HCT116 (cell line): ENCODE measurements at regions not wholly inside any gene's neighbourhood (a gene's known extent, or its start where the extent isn't known, plus 50 kb on each side); places are given as distances from the start of the nearest gene placed in this dataset.

Experiments used
- ATAC-seq: fragments of 200-7000 bp; cut with Tn5 transposase; 2 replicates; pipeline ENCODE4 v1.9.1; 2020; ENCODE audit warnings: mild to moderate bottlenecking, moderate library complexity
- BruUV-seq: library from RNA; stranded (reverse); fragments of 400-500 nt; replicated peaks from 2 replicates; lab custom pipeline; 2021; lab: Mats Ljungman, UMichigan
- CTCF ChIA-PET: fragments of 300-600 bp; sonication (Branson Sonifier 250); formaldehyde crosslinking; loops from one replicate; lab custom pipeline; 2021; ENCODE audit warnings: antibody characterized with exemption; lab: Charles Lee
- POLR2A ChIA-PET: fragments of 300-600, 350-600 bp; sonication (Branson Sonifier 250); formaldehyde crosslinking; loops from one replicate; lab custom pipeline; 2021; ENCODE audit warnings: antibody characterized with exemption; lab: Charles Lee
- RAD21 ChIA-PET, 2 experiments: fragments of 300-600 bp; sonication (Branson Sonifier 250); formaldehyde crosslinking; loops; one replicate each; lab custom pipeline; 2023; ENCODE audit warnings: low total read pairs in 2 of 2; ENCODE audit not compliant: uncharacterized antibody in 2 of 2, unreplicated experiment in 2 of 2, low non-redundant PET in 1 of 2; lab: Charles Lee
- DNase-seq: peaks from one replicate; pipeline ENCODE4 v3.0.0-alpha.2; 2010; ENCODE audit warnings: low read depth, low spot score
- H2AFZ ChIP-seq: fragments of 200-600 bp; shearing (Covaris generic), sonication (generic); 2 replicates; pipeline ENCODE4 v1.6.1; 2017; ENCODE audit warnings: low read depth, mixed run types, mixed read lengths, antibody characterized with exemption, low read length; ENCODE audit not compliant: poor library complexity, severe bottlenecking
- H3K27ac ChIP-seq: 2 replicates; pipeline ENCODE4 v1.5.1; 2012; ENCODE audit warnings: low read depth, low read length
- H3K27me3 ChIP-seq: fragments of 200-600 bp; sonication (generic); 2 replicates; pipeline ENCODE4 v1.6.1; 2016; ENCODE audit warnings: mixed run types, low read length, mixed read lengths; ENCODE audit not compliant: insufficient read depth
- H3K36me3 ChIP-seq, 2 experiments: fragments of 200-500 bp in 1 of 2; fragments of 200-600 bp in 1 of 2; sonication (Bioruptor generic) in 1 of 2; sonication (generic) in 1 of 2; 2 replicates each; pipeline versions ENCODE4 v1.5.1 to v1.6.1; 2014 to 2016; ENCODE audit warnings: low read length in 2 of 2, inconsistent platforms in 1 of 2, mixed read lengths in 1 of 2, mixed run types in 1 of 2; ENCODE audit not compliant: insufficient read depth in 2 of 2, control insufficient read depth in 1 of 2
- H3K4me1 ChIP-seq, 2 experiments: fragments of 200-600 bp in 1 of 2; sonication (generic) in 1 of 2; 2 replicates each; pipeline versions ENCODE4 v1.5.1 to v1.6.1; 2012 to 2017; ENCODE audit warnings: low read length in 2 of 2, inconsistent platforms in 1 of 2, mild to moderate bottlenecking in 1 of 2, mixed read lengths in 1 of 2, mixed run types in 1 of 2, moderate library complexity in 1 of 2; ENCODE audit not compliant: insufficient read depth in 2 of 2, control insufficient read depth in 1 of 2
- H3K4me2 ChIP-seq: fragments of 200-600 bp; sonication (generic); 2 replicates; pipeline ENCODE4 v1.6.1; 2017; ENCODE audit warnings: mixed run types, low read length, mixed read lengths
- H3K4me3 ChIP-seq, 2 experiments: fragments of 200-600 bp in 1 of 2; sonication (generic) in 1 of 2; replicated peaks in 1 of 2; 2 replicates each; pipeline ENCODE4 v1.5.1; 2011 to 2016; ENCODE audit warnings: low read length in 2 of 2, control low read depth in 1 of 2, low read depth in 1 of 2, mild to moderate bottlenecking in 1 of 2, mixed read lengths in 1 of 2, mixed run types in 1 of 2
- H3K79me2 ChIP-seq: fragments of 200-600 bp; sonication (generic); 2 replicates; pipeline ENCODE4 v1.6.1; 2017; ENCODE audit warnings: mild to moderate bottlenecking, mixed run types, low read length, moderate library complexity, mixed read lengths; ENCODE audit not compliant: insufficient read depth
- H3K9ac ChIP-seq: fragments of 200-600 bp; sonication (generic); 2 replicates; pipeline ENCODE4 v1.6.1; 2016; ENCODE audit warnings: low read length, mixed read lengths
- H3K9me2 ChIP-seq: fragments of 200-600 bp; sonication (generic), shearing (Covaris generic); 2 replicates; pipeline ENCODE4 v1.6.1; 2017; ENCODE audit warnings: mixed run types, mild to moderate bottlenecking, moderate library complexity; ENCODE audit not compliant: insufficient read depth
- H3K9me3 ChIP-seq, 2 experiments: fragments of 200-500 bp in 1 of 2; fragments of 200-600 bp in 1 of 2; sonication (Bioruptor generic) in 1 of 2; sonication (generic) in 1 of 2; 2 replicates each; pipeline ENCODE4 v1.6.1; 2014 to 2017; ENCODE audit warnings: low read length in 2 of 2, mixed read lengths in 2 of 2, inconsistent platforms in 1 of 2, low read depth in 1 of 2, mild to moderate bottlenecking in 1 of 2, mixed run types in 1 of 2, moderate library complexity in 1 of 2; ENCODE audit not compliant: control insufficient read depth in 1 of 2, insufficient read depth in 1 of 2
- H4K20me1 ChIP-seq: fragments of 200-600 bp; sonication (generic), shearing (Covaris generic); 2 replicates; pipeline ENCODE4 v1.6.1; 2017; ENCODE audit warnings: mixed run types, mild to moderate bottlenecking, moderate library complexity; ENCODE audit not compliant: insufficient read depth
- FOSL1 ChIP-seq: IDR thresholded peaks from 2 replicates; pipeline ENCODE4 v1.6.1; 2012; ENCODE audit warnings: low read depth
- JUND ChIP-seq: IDR thresholded peaks from 2 replicates; pipeline ENCODE4 v1.6.1; 2012
- POLR2A ChIP-seq: IDR thresholded peaks from 2 replicates; pipeline ENCODE4 v1.7.0; 2011; ENCODE audit warnings: borderline replicate concordance; ENCODE audit not compliant: insufficient read depth, insufficient read length; ENCODE audit errors: extremely low read depth
- POLR2AphosphoS5 ChIP-seq: IDR thresholded peaks from 2 replicates; pipeline ENCODE4 v1.6.1; 2011; ENCODE audit warnings: mild to moderate bottlenecking, low read depth, low read length, moderate library complexity
- RAD21 ChIP-seq: IDR thresholded peaks from 2 replicates; pipeline ENCODE4 v1.6.1; 2012; ENCODE audit warnings: low read depth, mild to moderate bottlenecking
- SIN3A ChIP-seq: IDR thresholded peaks from 2 replicates; pipeline ENCODE4 v1.6.1; 2012; ENCODE audit warnings: low read depth
- SP1 ChIP-seq: IDR thresholded peaks from 2 replicates; pipeline ENCODE4 v1.6.1; 2012; ENCODE audit warnings: low read depth
- TCF7L2 ChIP-seq: IDR thresholded peaks from 2 replicates; pipeline ENCODE4 v1.7.0; 2011; ENCODE audit warnings: borderline replicate concordance, inconsistent platforms; ENCODE audit not compliant: insufficient read depth, insufficient read length; ENCODE audit errors: extremely low read depth
- ZNF274 ChIP-seq: fragments of 200-500 bp; sonication (Bioruptor generic); IDR thresholded peaks from 2 replicates; pipeline ENCODE4 v1.6.1; 2014; ENCODE audit warnings: mild to moderate bottlenecking, low read depth, low read length, inconsistent platforms
- intact Hi-C: fragments of 100-400 bp; cut with micrococcal nuclease; formaldehyde crosslinking; loops from 2 replicates; pipeline ENCODE4 v1.10.0; 2022
- TF ChIP-seq, protein P1 (sequence below): IDR thresholded peaks from 2 replicates; pipeline ENCODE4 v1.6.1; 2012

DNA sequence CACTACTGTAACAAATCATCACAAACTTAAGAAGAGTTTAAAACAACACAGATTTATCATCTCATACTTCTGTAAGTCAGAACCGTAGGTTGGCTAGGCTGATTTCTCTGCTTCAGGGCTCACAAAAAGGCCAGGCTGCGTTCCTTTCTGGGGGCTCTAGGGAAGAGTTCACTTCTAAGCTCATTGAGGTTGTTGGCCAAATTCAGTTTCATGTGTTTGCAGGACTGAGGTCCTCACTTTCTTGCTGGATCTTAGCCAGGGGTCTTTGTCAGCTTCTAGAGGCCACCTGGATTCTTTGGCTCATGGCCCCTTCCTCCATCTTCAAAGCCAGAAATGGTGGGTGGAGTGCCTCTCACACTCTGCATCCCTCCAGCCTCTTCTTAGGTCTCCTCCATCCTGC is 76.0 kb downstream of the ACTBL2 start:
- Histone ChIP-seq H3K9me3 (no peaks in the 10 kb centered on the region), H3K79me2 (no peaks in the 10 kb centered on the region), H4K20me1 (no peaks in the 10 kb centered on the region), H3K4me2 (no peak overlapping the region), H3K9ac (no peak overlapping the region), H3K36me3 (no peaks in the 10 kb centered on the region), H3K4me3 (no peak overlapping the region), H2AFZ (no peak overlapping the region), H3K4me1 (no peaks in the 10 kb centered on the region), H3K9me2 (no peaks in the 10 kb centered on the region), H3K27ac (no peak overlapping the region), H3K27me3 (no peaks in the 10 kb centered on the region)
- ChIA-PET POLR2A (no interaction called here), CTCF (no interaction called here), RAD21 (no interaction called here)
- DNase-seq (no peak), ATAC-seq (no peak)
- TF ChIP-seq SP1 = no peak
- no peak for TF ChIP-seq TCF7L2
- intact Hi-C loops = no loop called here
- BruUV-seq = no TSS peak

DNA sequence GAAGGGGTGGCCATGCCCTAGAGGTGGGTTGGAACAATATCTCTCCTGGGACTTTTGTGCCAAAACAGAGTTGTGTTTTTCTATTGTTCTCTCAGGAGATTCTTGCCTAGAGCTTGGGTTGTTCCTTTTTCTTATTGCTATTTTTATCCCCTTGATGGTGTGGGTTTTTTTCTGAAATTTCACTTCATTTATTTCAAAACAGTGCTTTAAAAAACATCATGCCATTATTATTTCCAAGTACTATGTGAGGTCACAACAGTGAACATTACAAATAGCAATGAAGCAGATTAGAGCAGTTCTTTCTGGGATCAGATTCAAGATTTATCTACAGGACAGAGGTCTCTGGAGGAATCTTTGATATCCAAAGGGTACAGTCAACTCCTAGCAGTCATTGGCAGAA is 76.6 kb downstream of the ACTBL2 start:
- H3K27me3 ChIP-seq = no peaks in the 10 kb centered on the region
- H3K36me3 ChIP-seq = no peaks in the 10 kb centered on the region
- no peak overlapping the region for H3K4me2 ChIP-seq
- no TSS peak for BruUV-seq
- no peaks in the 10 kb centered on the region for H3K79me2 ChIP-seq
- DNase-seq = no peak
- H4K20me1 ChIP-seq = no peaks in the 10 kb centered on the region
- H3K9ac ChIP-seq = no peak overlapping the region
- ChIA-PET POLR2A (no interaction called here), CTCF (no interaction called here), RAD21 (no interaction called here)
- no peaks in the 10 kb centered on the region for H3K9me2 ChIP-seq
- H3K4me1 ChIP-seq = no peaks in the 10 kb centered on the region
- H3K9me3 ChIP-seq = no peaks in the 10 kb centered on the region
- no peak overlapping the region for H3K4me3 ChIP-seq
- no peak for ATAC-seq
- no peak for TF ChIP-seq POLR2AphosphoS5
- no peak for TF ChIP-seq POLR2A
- TF ChIP-seq, protein P1, sequence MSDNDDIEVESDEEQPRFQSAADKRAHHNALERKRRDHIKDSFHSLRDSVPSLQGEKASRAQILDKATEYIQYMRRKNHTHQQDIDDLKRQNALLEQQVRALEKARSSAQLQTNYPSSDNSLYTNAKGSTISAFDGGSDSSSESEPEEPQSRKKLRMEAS = no peak
- TF ChIP-seq JUND = no peak
- no peak for TF ChIP-seq ZNF274
- no peak for TF ChIP-seq RAD21
- TF ChIP-seq SIN3A = no peak
- TF ChIP-seq FOSL1 = no peak
- TF ChIP-seq, all 23 proteins: peak for 0
- intact Hi-C loops = no loop called here
- H2AFZ ChIP-seq = no peak overlapping the region
- H3K27ac ChIP-seq = no peak overlapping the region
